KG1 (cell line): ENCODE measurements at regions not wholly inside any gene's neighbourhood (a gene's known extent, or its start where the extent isn't known, plus 50 kb on each side); places are given as distances from the start of the nearest gene placed in this dataset.

ENCODE experiments used
- DNase-seq: peaks from one replicate; lab custom pipeline; 2025; lab: John Stamatoyannopoulos, UW

- no peak for DNase-seq
These were observed 112.8 kb upstream of the LPP start for GRCh38 chr3:188041193-188041592.

DNA sequence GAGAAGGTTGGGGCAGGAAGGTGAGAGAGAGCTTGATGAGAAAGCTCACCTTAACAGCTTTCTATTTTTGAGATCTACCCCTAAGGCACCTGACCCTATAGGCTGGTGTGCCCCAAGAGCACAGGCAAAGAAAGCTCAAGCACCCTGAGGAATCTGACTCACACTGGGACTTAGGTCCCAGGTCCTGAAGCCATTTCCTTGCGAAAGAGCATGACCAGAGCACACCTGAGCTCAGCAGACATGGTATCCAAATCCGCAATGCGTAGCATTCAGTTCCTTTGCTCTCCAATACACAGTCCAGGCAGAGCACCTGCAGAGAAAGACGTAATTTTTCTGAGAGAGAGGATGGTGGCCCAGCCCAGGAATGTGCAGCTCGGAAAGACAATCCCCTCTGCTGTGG lies 112.1 kb upstream of the LPP start:
- no peak for DNase-seq

DNA sequence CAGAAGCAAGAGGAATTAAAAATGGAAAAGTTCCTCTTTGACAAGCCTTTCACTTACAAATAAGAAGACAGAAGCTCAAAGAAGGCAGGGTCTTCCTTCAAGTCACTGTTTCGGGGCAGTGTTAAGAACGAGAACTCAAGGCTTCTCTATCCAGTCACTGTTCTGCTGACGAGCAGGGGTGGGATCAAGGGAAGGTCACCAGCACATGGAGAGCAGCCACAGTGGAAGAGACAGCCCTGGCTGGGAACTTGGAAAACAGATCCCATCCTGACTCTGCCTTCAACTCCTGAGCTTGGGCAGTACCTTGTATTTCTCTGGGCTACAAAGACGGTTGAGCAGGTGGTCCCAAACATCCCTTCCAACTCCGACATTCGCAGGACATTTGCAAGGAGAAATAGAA lies 111.5 kb upstream of the LPP start:
- no peak for DNase-seq

GRCh38 chr3:188043891-188044290 lies 110.1 kb upstream of the LPP start:
- no peak for DNase-seq

DNA sequence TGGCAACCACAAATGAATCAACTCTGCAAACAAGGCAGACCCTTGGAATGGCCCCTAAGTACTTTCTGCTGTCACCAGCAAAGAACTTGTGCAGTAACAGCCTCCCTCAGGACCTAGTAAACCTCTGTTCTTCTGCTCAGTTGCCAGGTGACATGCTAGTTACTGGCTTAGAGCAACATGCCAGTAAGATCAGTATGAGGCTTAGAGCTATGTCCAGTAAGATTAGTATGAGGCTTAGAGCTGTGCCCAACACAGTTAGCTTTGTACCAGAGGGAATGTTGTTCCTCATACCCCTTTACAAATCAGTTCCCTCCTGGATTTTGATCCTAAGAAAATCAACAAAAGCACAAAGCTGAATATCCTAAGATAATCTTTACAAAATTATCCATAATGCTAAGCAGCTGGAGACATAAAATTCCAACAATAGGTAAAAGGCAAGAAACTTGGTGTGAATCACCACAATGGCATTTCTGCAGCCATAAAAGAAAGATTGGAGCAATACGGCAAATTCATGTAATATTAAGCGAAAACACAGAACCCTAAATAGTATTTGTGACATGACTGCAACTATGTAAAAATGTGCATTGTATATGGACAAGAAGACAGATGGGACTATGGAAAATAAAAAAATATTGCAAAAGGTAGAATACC lies 107.3 kb upstream of the LPP start:
- DNase-seq, result no peak

- no peak for DNase-seq
These were observed 106.4 kb upstream of the LPP start for GRCh38 chr3:188047536-188047935.

GRCh38 chr3:188049606-188050530 lies 104.1 kb upstream of the LPP start:
- DNase-seq, result no peak

GRCh38 chr3:188051801-188052168 lies 102.2 kb upstream of the LPP start:
- no peak for DNase-seq

DNA sequence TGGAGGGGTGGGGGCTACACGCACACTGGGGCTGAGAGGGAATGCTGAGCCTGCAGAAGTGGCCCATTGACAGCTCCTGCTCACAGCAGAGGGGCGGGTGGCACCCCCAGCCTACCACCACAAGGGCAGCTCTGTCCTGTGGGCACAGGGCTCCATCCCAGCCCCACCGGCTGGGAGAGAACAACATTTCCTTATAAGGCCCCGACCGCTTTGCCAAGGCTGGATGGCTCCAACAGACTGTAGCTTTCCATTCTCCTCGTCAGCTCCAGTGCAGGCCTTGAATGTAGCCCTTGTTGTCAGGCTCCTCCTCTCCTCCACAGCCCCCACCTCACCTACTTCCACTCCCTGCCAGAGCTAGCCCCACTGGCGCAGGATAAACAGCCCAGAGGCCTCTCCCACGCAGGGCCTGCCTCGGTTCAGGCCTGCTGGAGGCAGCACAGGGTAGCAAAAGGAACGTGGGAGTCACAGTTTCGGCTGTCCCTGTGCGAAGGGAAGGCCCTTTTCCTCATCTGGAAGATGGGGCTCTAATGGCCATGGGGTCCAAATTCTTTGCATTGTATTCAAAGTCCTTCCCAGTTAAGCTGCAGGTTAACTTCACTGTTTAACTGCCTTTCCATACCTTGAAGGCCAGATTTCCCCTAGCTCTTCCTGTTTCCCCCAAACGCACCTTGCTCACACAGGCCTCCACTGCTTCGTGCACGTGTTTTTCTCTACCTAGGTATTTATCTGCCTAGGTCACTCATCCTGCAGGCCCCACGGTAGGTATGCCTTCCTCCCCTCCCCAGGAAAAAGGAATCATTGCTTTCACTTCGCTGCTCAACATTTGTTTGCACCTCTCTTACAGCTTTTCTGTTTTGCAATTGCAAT lies 101.6 kb upstream of the LPP start:
- no peak for DNase-seq

DNA sequence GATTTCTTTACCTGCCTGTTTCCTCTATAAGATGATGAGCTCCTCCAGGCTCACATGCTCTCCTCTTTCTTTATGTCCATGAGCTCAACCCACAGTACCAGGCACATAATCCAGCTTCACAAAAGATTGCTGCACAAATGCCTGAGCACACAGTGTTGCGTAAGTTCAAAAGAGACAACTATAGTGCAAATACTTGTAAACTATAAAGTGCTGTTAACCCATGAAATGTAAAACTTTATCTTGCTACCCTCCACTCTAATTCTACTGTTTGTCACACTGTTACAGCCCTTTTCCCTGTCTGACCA lies 101.0 kb upstream of the LPP start:
- DNase-seq, result no peak

- no peak for DNase-seq
These were observed 100.1 kb upstream of the LPP start for GRCh38 chr3:188053710-188054380.

DNA sequence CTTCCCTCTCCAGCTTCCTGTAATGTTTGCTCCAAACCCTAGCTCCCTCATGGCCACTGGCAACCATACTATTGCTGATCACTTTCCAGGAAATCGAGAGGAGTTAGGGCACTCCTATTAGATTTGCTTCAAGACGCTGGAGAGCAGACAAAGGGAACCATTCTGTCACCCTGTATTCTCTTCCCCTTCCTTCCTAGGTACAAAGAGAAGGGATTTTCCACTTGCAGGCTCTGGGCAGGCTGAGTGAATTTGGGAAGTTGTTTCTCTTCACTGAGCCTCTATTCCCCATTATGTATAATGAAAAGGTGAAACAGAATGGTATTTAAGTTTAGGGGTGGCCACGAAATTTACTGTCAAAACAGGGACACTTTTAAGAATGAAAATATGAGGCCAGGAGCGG lies 99.4 kb upstream of the LPP start:
- DNase-seq, result no peak

- no peak for DNase-seq
These were observed 98.6 kb upstream of the LPP start for GRCh38 chr3:188055388-188055787.

DNA sequence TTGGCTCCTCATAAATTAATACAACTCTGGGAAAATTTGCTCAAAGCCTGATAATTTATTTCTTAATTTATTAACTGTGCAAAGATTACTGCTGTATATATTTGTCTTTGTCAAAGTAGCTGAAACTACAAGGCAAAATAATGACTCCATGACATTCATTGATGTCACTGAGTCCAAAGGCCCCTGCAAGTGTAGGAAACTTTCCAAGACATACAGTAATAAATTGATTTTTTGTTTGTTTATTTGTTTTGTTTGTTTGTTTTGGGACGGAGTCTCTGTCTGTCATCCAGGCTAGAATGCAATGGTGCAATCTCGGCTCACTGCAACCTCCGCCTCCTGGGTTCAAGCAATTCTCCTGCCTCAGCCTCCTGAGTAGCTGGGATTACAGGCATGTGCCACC lies 96.8 kb upstream of the LPP start:
- no peak for DNase-seq

DNA sequence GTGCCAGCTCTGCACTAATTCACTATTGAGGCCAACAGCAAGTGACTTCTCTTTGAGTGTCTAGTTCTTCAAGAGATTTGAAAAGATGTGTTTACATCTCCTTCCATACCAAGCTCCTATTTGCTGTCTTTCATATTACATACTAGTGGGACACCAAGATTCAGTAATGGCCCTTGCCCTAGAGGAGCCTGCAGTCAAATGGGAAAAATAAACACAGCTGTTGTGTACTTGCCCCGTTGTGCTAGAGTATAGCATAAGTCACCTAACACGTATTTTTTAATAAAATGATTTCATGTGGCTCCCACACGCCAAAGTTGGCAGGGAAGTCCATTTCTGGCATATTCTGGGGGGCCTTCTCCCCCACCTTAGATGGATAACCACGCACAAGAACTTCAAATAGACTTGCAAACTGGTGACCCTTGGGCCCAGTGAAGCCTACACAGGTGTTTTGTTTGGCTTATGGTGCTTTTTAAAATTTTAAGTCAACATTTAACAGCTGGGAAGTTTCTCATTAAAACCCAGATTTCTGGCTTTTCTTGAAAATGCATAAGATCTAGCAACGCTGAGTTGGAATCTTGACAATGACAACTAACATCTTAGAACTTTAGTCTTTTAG lies 95.3 kb upstream of the LPP start:
- no peak for DNase-seq

GRCh38 chr3:188059351-188059750 lies 94.6 kb upstream of the LPP start:
- DNase-seq, result no peak

DNA sequence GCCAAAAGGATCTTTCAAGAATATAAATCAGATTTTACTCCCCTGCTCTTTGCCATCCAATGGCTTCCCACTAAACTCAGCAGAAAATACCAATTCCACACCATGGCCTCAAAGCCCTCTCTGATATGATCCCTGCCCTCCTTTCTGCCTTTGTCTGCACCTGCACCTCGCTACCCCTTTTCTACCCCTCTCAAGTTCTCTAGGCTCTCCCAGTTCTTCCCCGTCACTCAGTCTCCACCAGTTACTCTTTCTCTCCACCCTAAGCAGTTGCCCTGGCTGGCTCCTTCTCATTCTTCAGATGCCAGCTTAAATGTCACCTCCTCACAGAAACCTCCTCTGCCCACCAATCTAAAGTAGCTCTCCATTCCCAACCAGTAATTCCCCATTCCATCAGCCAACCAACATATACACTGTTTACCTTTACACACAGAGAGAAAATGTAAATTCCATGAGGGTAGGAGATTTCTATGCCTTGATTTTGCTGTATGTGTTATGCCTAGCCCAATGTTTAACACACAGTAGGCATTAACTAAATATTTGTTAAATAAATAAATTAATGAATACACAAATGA lies 93.6 kb upstream of the LPP start:
- no peak for DNase-seq

- no peak for DNase-seq
These were observed 93.0 kb upstream of the LPP start for GRCh38 chr3:188060840-188061544.

GRCh38 chr3:188062216-188062615 lies 91.7 kb upstream of the LPP start:
- DNase-seq, result no peak

DNA sequence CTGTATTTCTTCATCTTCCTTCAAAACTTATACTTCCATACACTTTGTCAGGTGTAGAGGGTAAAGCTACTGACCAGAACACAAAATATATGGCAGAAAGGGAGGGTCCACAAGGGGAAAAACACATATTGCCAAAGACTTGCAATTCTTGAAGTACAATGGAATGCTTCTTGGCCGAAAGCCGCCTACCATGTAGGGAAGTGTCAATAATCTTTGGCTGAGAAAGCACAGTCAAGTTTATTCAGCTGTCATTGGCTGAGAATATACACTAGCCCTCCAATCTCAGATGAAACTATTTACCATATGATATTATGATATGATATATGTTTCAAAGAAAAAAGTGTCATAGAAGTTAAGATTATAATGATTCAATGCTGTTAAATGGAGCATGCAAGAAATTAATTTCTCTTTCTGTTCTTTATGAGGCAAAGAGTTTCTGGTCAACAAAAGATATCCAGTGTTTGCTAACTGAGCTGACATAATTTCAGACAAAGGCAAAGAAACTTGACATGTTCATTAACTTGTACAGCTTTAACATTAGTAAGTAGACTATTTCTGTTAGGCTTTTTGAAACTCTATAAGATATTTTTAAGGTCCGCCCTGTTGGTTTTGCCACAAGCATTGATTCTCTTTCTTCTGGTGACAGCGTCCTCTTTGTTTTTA lies 89.0 kb upstream of the LPP start:
- DNase-seq, result no peak
